ENCODE measurements at regions not wholly inside any gene's neighbourhood (a gene's known extent, or its start where the extent isn't known, plus 50 kb on each side); places are given as distances from the start of the nearest gene placed in this dataset.

DNA sequence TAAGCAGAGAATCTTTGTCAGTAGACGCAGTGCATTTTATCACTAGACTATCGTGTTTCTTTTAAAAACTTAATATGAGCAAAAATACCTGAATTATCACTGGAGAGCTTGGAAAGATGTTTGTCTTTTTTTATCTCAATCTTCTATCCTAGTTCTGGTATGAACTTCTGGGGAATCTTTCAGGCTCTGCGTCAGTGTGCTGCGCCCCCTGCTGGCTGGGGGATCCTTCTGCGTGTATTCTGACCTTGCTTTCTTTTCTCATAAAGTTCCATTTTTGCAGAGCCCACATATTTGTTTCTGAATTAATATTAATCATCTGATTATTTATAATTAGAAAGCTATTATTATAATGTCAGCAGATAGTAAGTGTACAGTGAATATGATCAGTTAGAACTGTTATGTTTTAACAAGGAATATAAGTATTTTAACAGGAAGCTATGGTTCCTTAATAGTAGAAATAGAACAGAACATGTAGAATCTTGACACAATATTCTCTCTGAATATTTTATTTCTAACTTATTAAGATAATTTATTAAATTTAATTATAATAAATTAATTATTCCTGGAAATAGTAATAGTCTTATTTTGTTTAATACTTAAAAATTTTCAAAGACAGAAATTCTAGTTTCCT, 945.0 kb upstream of the CRIM1 start:
- FAIRE-seq: no peak
- H2BK120ac ChIP-seq (replicated peaks; ENCODE audit: low read depth, low read length): no peak overlapping the region
- H3K27me3 ChIP-seq (replicated peaks in 1 of 4; ENCODE audit: control insufficient read depth in 3 of 4, extremely low read depth in 1 of 4, insufficient read depth in 3 of 4, low read length in 3 of 4): no peaks in the 10 kb centered on the region
- H4K5ac ChIP-seq (ENCODE audit: insufficient read length, low read depth, low read length): no peak overlapping the region
- no peak overlapping the region for H4K8ac ChIP-seq (ENCODE audit: extremely low read depth, insufficient read depth, low read length)
- no peak overlapping the region for H2AK5ac ChIP-seq (ENCODE audit: low read depth, low read length)
- no peak overlapping the region for H4K91ac ChIP-seq (replicated peaks; ENCODE audit: insufficient read length, low read length)
- H2BK15ac ChIP-seq (ENCODE audit: low read length): no peak overlapping the region
- H3K4me2 ChIP-seq (ENCODE audit: insufficient read depth in 1 of 2, low read depth in 2 of 2, low read length in 2 of 2): no peak overlapping the region
- POLR2A ChIA-PET (ENCODE audit: partially characterized antibody): interaction anchor here (0.6 kb wide), 1 partner anchor 64 kb away, joined by 3 read pairs; no protein-coding TSS in a partner anchor
- no peaks in the 10 kb centered on the region for H3K4me1 ChIP-seq (replicated peaks in 1 of 4; ENCODE audit: control insufficient read depth in 3 of 4, insufficient read depth in 4 of 4, low read length in 3 of 4)
- H3K9ac ChIP-seq (replicated peaks in 1 of 4; ENCODE audit: extremely low read depth in 1 of 4, low read depth in 3 of 4, low read length in 3 of 4): no peak overlapping the region
- no peaks in the 10 kb centered on the region for H4K20me1 ChIP-seq (replicated peaks in 1 of 2; ENCODE audit: control insufficient read depth in 1 of 2, insufficient read depth in 2 of 2, low read length in 2 of 2)
- no peak overlapping the region for H3K4me3 ChIP-seq (ENCODE audit: extremely low read depth in 1 of 4, insufficient read depth in 2 of 4, low read depth in 3 of 4, low read length in 4 of 4)
- peak; percentile 7 to 73 for DNase-seq (ENCODE audit: low read depth in 1 of 2, low spot score in 2 of 2)
- H3K36me3 ChIP-seq (ENCODE audit: control insufficient read depth in 2 of 4, insufficient read depth in 4 of 4, low read length in 3 of 4): no peaks in the 10 kb centered on the region
- CTCF ChIA-PET (ENCODE audit: partially characterized antibody): interaction anchor here (0.5 to 2.5 kb wide), 31 partner anchors 8 to 1606 kb away, joined by 3 to 14 read pairs (median 3); no protein-coding TSS in a partner anchor
- WGBS, 2 experiments (ENCODE audit: extremely low coverage in 1 of 2, insufficient coverage in 1 of 2, insufficient read length in 1 of 2, insufficient replicate concordance in 2 of 2, low coverage in 1 of 2, low lambda C conversion rate in 2 of 2, missing lambda C conversion rate in 1 of 2): 29% methylated on average over 5 of the region's 5 CpGs; no CpG with 5 or more reads in 1 of the 2 experiments
- no peak overlapping the region for H3K14ac ChIP-seq (ENCODE audit: insufficient read length)
- H3K23me2 ChIP-seq (ENCODE audit: low read depth, low read length): no peaks in the 10 kb centered on the region
- no peak overlapping the region for H3K18ac ChIP-seq (ENCODE audit: extremely low read depth, low read length)
- TF ChIP-seq RAD21 (IDR thresholded peaks at IDR 0.05 in 1 of 2, conservative IDR thresholded peaks at IDR 0.05 in 1 of 2; ENCODE audit: low read depth in 2 of 2, low read length in 2 of 2) (peak; percentile 79 to 82), JUN (IDR thresholded peaks at IDR 0.05; ENCODE audit: low read depth, low read length) (no peak)
- TF ChIP-seq, protein P1, sequence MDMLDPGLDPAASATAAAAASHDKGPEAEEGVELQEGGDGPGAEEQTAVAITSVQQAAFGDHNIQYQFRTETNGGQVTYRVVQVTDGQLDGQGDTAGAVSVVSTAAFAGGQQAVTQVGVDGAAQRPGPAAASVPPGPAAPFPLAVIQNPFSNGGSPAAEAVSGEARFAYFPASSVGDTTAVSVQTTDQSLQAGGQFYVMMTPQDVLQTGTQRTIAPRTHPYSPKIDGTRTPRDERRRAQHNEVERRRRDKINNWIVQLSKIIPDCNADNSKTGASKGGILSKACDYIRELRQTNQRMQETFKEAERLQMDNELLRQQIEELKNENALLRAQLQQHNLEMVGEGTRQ (IDR thresholded peaks at IDR 0.05; ENCODE audit: low read length): no peak
- TF ChIP-seq, protein P2, sequence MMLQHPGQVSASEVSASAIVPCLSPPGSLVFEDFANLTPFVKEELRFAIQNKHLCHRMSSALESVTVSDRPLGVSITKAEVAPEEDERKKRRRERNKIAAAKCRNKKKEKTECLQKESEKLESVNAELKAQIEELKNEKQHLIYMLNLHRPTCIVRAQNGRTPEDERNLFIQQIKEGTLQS (IDR thresholded peaks at IDR 0.05; ENCODE audit: insufficient read depth, low read depth, low read length): no peak
- TF ChIP-seq, protein P3, sequence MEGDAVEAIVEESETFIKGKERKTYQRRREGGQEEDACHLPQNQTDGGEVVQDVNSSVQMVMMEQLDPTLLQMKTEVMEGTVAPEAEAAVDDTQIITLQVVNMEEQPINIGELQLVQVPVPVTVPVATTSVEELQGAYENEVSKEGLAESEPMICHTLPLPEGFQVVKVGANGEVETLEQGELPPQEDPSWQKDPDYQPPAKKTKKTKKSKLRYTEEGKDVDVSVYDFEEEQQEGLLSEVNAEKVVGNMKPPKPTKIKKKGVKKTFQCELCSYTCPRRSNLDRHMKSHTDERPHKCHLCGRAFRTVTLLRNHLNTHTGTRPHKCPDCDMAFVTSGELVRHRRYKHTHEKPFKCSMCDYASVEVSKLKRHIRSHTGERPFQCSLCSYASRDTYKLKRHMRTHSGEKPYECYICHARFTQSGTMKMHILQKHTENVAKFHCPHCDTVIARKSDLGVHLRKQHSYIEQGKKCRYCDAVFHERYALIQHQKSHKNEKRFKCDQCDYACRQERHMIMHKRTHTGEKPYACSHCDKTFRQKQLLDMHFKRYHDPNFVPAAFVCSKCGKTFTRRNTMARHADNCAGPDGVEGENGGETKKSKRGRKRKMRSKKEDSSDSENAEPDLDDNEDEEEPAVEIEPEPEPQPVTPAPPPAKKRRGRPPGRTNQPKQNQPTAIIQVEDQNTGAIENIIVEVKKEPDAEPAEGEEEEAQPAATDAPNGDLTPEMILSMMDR (IDR thresholded peaks at IDR 0.05; ENCODE audit: control extremely low read depth in 1 of 3, insufficient read depth in 1 of 3, low read depth in 1 of 3, low read length in 3 of 3): peak; percentile 74 to 83 (median 76)
- H2AFZ ChIP-seq (ENCODE audit: low read length): 0 out of 2 replicates have a peak overlapping the region, but pooled peaks have one; percentile 43
- H3K9me3 ChIP-seq (ENCODE audit: insufficient read depth in 2 of 2, low read depth in 1 of 2, low read length in 1 of 2): no peaks in the 10 kb centered on the region
- H3K23ac ChIP-seq (ENCODE audit: insufficient read length): no peak overlapping the region
- H3K79me1 ChIP-seq (ENCODE audit: low read depth, low read length): no peaks in the 10 kb centered on the region
- H3K4ac ChIP-seq (replicated peaks; ENCODE audit: insufficient read length, low read depth, low read length): no peak overlapping the region
- H2BK12ac ChIP-seq (ENCODE audit: low read depth, low read length): no peak overlapping the region
- no peaks in the 10 kb centered on the region for H3K79me2 ChIP-seq (ENCODE audit: control insufficient read depth in 1 of 2, insufficient read depth in 2 of 2, low read length in 2 of 2)
- no peak overlapping the region for H3K27ac ChIP-seq (ENCODE audit: low read depth, low read length)
- H3K56ac ChIP-seq (replicated peaks; ENCODE audit: insufficient read length, low read depth, low read length): no peak overlapping the region
- no peak overlapping the region for H2BK20ac ChIP-seq (ENCODE audit: low read length)
- no peak overlapping the region for H2BK5ac ChIP-seq (ENCODE audit: low read depth, low read length)

Data from H1 (cell line).